ENCODE measurements at regions not wholly inside any gene's neighbourhood (a gene's known extent, or its start where the extent isn't known, plus 50 kb on each side); places are given as distances from the start of the nearest gene placed in this dataset.

- no peak for DNase-seq
Measured at GRCh38 chr2:175552902-175553301, 371.4 kb upstream of the ATP5MC3 start.

GRCh38 chr2:175540421-175540820 lies 358.9 kb upstream of the ATP5MC3 start:
- no peak for DNase-seq

GRCh38 chr2:175539122-175539521 lies 357.6 kb upstream of the ATP5MC3 start:
- no peak for DNase-seq

GRCh38 chr2:175536059-175536458 lies 354.5 kb upstream of the ATP5MC3 start:
- no peak for DNase-seq

- no peak for DNase-seq
Measured at GRCh38 chr2:175535631-175536030, 354.1 kb upstream of the ATP5MC3 start.

GRCh38 chr2:175525975-175526374 lies 344.5 kb upstream of the ATP5MC3 start:
- DNase-seq, result no peak

GRCh38 chr2:175523001-175523400 lies 341.5 kb upstream of the ATP5MC3 start:
- no peak for DNase-seq

- DNase-seq, result no peak
Measured at GRCh38 chr2:175518206-175518605, 336.7 kb upstream of the ATP5MC3 start.

GRCh38 chr2:175516555-175516954 lies 335.0 kb upstream of the ATP5MC3 start:
- DNase-seq, result no peak

GRCh38 chr2:175500255-175500654 lies 318.7 kb upstream of the ATP5MC3 start:
- DNase-seq, result no peak

GRCh38 chr2:175490360-175490791 lies 308.9 kb upstream of the ATP5MC3 start:
- DNase-seq, result no peak

GRCh38 chr2:175478096-175478768 lies 296.7 kb upstream of the ATP5MC3 start:
- no peak for DNase-seq

GRCh38 chr2:175476948-175477347 lies 295.4 kb upstream of the ATP5MC3 start:
- DNase-seq, result no peak

- DNase-seq, result no peak
Measured at GRCh38 chr2:175476374-175476773, 294.9 kb upstream of the ATP5MC3 start.

- no peak for DNase-seq
Measured at GRCh38 chr2:175475130-175475529, 293.6 kb upstream of the ATP5MC3 start.

- no peak for DNase-seq
Measured at GRCh38 chr2:175468431-175469098, 287.1 kb upstream of the ATP5MC3 start.

- no peak for DNase-seq
Measured at GRCh38 chr2:175465101-175465500, 283.6 kb upstream of the ATP5MC3 start.

- no peak for DNase-seq
Measured at GRCh38 chr2:175464311-175464670, 282.8 kb upstream of the ATP5MC3 start.

GRCh38 chr2:175463589-175464310 lies 282.2 kb upstream of the ATP5MC3 start:
- no peak for DNase-seq

GRCh38 chr2:175463169-175463568 lies 281.7 kb upstream of the ATP5MC3 start:
- no peak for DNase-seq

GRCh38 chr2:175462246-175462645 lies 280.7 kb upstream of the ATP5MC3 start:
- no peak for DNase-seq

- DNase-seq, result no peak
Measured at GRCh38 chr2:175461839-175462238, 280.3 kb upstream of the ATP5MC3 start.

GRCh38 chr2:175457895-175458448 lies 276.5 kb upstream of the ATP5MC3 start:
- DNase-seq, result no peak

- no peak for DNase-seq
Measured at GRCh38 chr2:175454953-175455389, 273.5 kb upstream of the ATP5MC3 start.

Measured in hippocampal formation (tissue), 2 donors.